ENCODE measurements at regions not wholly inside any gene's neighbourhood (a gene's known extent, or its start where the extent isn't known, plus 50 kb on each side); places are given as distances from the start of the nearest gene placed in this dataset.

GRCh38 chr1:39102537-39103327, 76.6 kb downstream of the NDUFS5 start (continued):
- TF ChIP-seq ZNF707 (CRISPR knock-in tag; conservative IDR thresholded peaks at IDR 0.05) (no peak), POU5F1 (IDR thresholded peaks at IDR 0.05; ENCODE audit: borderline replicate concordance, low read depth, low read length, partially characterized antibody) (no peak), RREB1 (CRISPR knock-in tag; IDR thresholded peaks at IDR 0.05) (no peak), CREB5 (CRISPR knock-in tag; IDR thresholded peaks at IDR 0.05) (no peak), CBX1 (IDR thresholded peaks at IDR 0.05; ENCODE audit: low read depth) (no peak), KLF13 (tag; IDR thresholded peaks at IDR 0.05; ENCODE audit: borderline replicate concordance, low read depth) (no peak), ARID2 (IDR thresholded peaks at IDR 0.05) (peak; percentile 73; the same call in 1 of the 2 replicates), NR0B1 (IDR thresholded peaks at IDR 0.05; ENCODE audit: partially characterized antibody) (no peak), RAD21 (CRISPR knock-in tag; conservative IDR thresholded peaks at IDR 0.05 in 1 of 2, IDR thresholded peaks at IDR 0.05 in 1 of 2) (peak; percentile 92 to 98), MTA2 (IDR thresholded peaks at IDR 0.05; ENCODE audit: low read depth) (no peak), SPI1 (IDR thresholded peaks at IDR 0.05; ENCODE audit: borderline replicate concordance, low read depth, low read length) (peak; percentile 79)
- TF ChIP-seq, protein P1, sequence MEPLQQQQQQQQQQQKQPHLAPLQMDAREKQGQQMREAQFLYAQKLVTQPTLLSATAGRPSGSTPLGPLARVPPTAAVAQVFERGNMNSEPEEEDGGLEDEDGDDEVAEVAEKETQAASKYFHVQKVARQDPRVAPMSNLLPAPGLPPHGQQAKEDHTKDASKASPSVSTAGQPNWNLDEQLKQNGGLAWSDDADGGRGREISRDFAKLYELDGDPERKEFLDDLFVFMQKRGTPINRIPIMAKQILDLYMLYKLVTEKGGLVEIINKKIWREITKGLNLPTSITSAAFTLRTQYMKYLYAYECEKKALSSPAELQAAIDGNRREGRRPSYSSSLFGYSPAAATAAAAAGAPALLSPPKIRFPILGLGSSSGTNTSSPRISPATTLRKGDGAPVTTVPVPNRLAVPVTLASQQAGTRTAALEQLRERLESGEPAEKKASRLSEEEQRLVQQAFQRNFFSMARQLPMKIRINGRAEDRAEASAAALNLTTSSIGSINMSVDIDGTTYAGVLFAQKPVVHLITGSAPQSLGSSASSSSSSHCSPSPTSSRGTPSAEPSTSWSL (CRISPR knock-in tag; IDR thresholded peaks at IDR 0.05; ENCODE audit: borderline replicate concordance): no peak
- TF ChIP-seq, protein P2, sequence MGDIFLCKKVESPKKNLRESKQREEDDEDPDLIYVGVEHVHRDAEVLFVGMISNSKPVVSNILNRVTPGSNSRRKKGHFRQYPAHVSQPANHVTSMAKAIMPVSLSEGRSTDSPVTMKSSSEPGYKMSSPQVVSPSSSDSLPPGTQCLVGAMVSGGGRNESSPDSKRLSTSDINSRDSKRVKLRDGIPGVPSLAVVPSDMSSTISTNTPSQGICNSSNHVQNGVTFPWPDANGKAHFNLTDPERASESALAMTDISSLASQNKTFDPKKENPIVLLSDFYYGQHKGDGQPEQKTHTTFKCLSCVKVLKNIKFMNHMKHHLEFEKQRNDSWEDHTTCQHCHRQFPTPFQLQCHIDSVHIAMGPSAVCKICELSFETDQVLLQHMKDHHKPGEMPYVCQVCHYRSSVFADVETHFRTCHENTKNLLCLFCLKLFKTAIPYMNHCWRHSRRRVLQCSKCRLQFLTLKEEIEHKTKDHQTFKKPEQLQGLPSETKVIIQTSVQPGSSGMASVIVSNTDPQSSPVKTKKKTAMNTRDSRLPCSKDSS (IDR thresholded peaks at IDR 0.05; ENCODE audit: low read depth, partially characterized antibody): no peak
